ENCODE measurements at regions not wholly inside any gene's neighbourhood (a gene's known extent, or its start where the extent isn't known, plus 50 kb on each side); places are given as distances from the start of the nearest gene placed in this dataset.

- no peak for TF ChIP-seq SIN3A (IDR thresholded peaks at IDR 0.05; ENCODE audit: borderline replicate concordance, insufficient read depth, low read length)
- no peak for TF ChIP-seq TAF1 (IDR thresholded peaks at IDR 0.05; ENCODE audit: borderline replicate concordance, insufficient read depth, low read length)
- no peak for TF ChIP-seq POLR2AphosphoS5 (IDR thresholded peaks at IDR 0.05; ENCODE audit: low read depth, low read length)
- TF ChIP-seq FOXP2 (optimal IDR thresholded peaks at IDR 0.05; ENCODE audit: borderline replicate concordance, extremely low read depth, extremely low read length, insufficient read depth) = no peak
These were observed 848.6 kb downstream of the IGSF11 start for GRCh38 chr3:118186051-118186450.

GRCh38 chr3:118187221-118187620 lies 847.4 kb downstream of the IGSF11 start:
- no peak for TF ChIP-seq POLR2AphosphoS5 (IDR thresholded peaks at IDR 0.05; ENCODE audit: low read depth, low read length)
- no peak for TF ChIP-seq TAF1 (IDR thresholded peaks at IDR 0.05; ENCODE audit: borderline replicate concordance, insufficient read depth, low read length)
- no peak for TF ChIP-seq FOXP2 (optimal IDR thresholded peaks at IDR 0.05; ENCODE audit: borderline replicate concordance, extremely low read depth, extremely low read length, insufficient read depth)
- no peak for TF ChIP-seq SIN3A (IDR thresholded peaks at IDR 0.05; ENCODE audit: borderline replicate concordance, insufficient read depth, low read length)
- no peak for TF ChIP-seq REST (IDR thresholded peaks at IDR 0.05; ENCODE audit: insufficient read depth in 1 of 2, low read depth in 2 of 2, low read length in 2 of 2)

GRCh38 chr3:118196183-118196582 lies 838.5 kb downstream of the IGSF11 start:
- TF ChIP-seq POLR2AphosphoS5 (IDR thresholded peaks at IDR 0.05; ENCODE audit: low read depth, low read length) (no peak), REST (IDR thresholded peaks at IDR 0.05; ENCODE audit: insufficient read depth in 1 of 2, low read depth in 2 of 2, low read length in 2 of 2) (no peak), SIN3A (IDR thresholded peaks at IDR 0.05; ENCODE audit: borderline replicate concordance, insufficient read depth, low read length) (no peak), FOXP2 (optimal IDR thresholded peaks at IDR 0.05; ENCODE audit: borderline replicate concordance, extremely low read depth, extremely low read length, insufficient read depth) (no peak), TAF1 (IDR thresholded peaks at IDR 0.05; ENCODE audit: borderline replicate concordance, insufficient read depth, low read length) (no peak)

- TF ChIP-seq POLR2AphosphoS5 (IDR thresholded peaks at IDR 0.05; ENCODE audit: low read depth, low read length) = no peak
- TF ChIP-seq TAF1 (IDR thresholded peaks at IDR 0.05; ENCODE audit: borderline replicate concordance, insufficient read depth, low read length) = no peak
- no peak for TF ChIP-seq SIN3A (IDR thresholded peaks at IDR 0.05; ENCODE audit: borderline replicate concordance, insufficient read depth, low read length)
- no peak for TF ChIP-seq REST (IDR thresholded peaks at IDR 0.05; ENCODE audit: insufficient read depth in 1 of 2, low read depth in 2 of 2, low read length in 2 of 2)
- no peak for TF ChIP-seq FOXP2 (optimal IDR thresholded peaks at IDR 0.05; ENCODE audit: borderline replicate concordance, extremely low read depth, extremely low read length, insufficient read depth)
These were observed 835.6 kb downstream of the IGSF11 start for GRCh38 chr3:118199044-118199443.

GRCh38 chr3:118204052-118204656 lies 830.5 kb downstream of the IGSF11 start:
- TF ChIP-seq POLR2AphosphoS5 (IDR thresholded peaks at IDR 0.05; ENCODE audit: low read depth, low read length) (no peak), SIN3A (IDR thresholded peaks at IDR 0.05; ENCODE audit: borderline replicate concordance, insufficient read depth, low read length) (no peak), REST (IDR thresholded peaks at IDR 0.05; ENCODE audit: insufficient read depth in 1 of 2, low read depth in 2 of 2, low read length in 2 of 2) (no peak), TAF1 (IDR thresholded peaks at IDR 0.05; ENCODE audit: borderline replicate concordance, insufficient read depth, low read length) (no peak), FOXP2 (optimal IDR thresholded peaks at IDR 0.05; ENCODE audit: borderline replicate concordance, extremely low read depth, extremely low read length, insufficient read depth) (no peak)

Data from PFSK-1 (cell line).